GM21515 (cell line): ENCODE measurements at regions not wholly inside any gene's neighbourhood (a gene's known extent, or its start where the extent isn't known, plus 50 kb on each side); places are given as distances from the start of the nearest gene placed in this dataset.
A peak's percentile ranks its signal among the peaks of the same experiment; 100 is the strongest.

Experiments
- ATAC-seq: cut with Tn5 transposase; IDR thresholded peaks from one replicate; pipeline ENCODE4 v1.9.1; 2021; ENCODE audit not compliant: unreplicated experiment

- no peak for ATAC-seq
Observed at GRCh38 chr5:74299833-74300232, 340.7 kb downstream of the ENC1 start.

GRCh38 chr5:74296685-74297408 is 343.7 kb downstream of the ENC1 start:
- no peak for ATAC-seq

GRCh38 chr5:74295676-74296075 is 344.9 kb downstream of the ENC1 start:
- ATAC-seq: no peak

- ATAC-seq: no peak
Observed at GRCh38 chr5:74295141-74295540, 345.4 kb downstream of the ENC1 start.

- peak; percentile 65 for ATAC-seq
Observed at GRCh38 chr5:74294231-74294705, 346.3 kb downstream of the ENC1 start.

- ATAC-seq: no peak
Observed at GRCh38 chr5:74293182-74293581, 347.3 kb downstream of the ENC1 start.

GRCh38 chr5:74290634-74291241 is 349.8 kb downstream of the ENC1 start:
- no peak for ATAC-seq

- ATAC-seq: no peak
Observed at GRCh38 chr5:74289691-74290090, 350.8 kb downstream of the ENC1 start.

GRCh38 chr5:74289238-74289637 is 351.3 kb downstream of the ENC1 start:
- ATAC-seq: no peak

- ATAC-seq: no peak
Observed at GRCh38 chr5:74288448-74289108, 351.9 kb downstream of the ENC1 start.

- no peak for ATAC-seq
Observed at GRCh38 chr5:74288038-74288437, 352.5 kb downstream of the ENC1 start.

- ATAC-seq: no peak
Observed at GRCh38 chr5:74286734-74287695, 353.5 kb downstream of the ENC1 start.

- no peak for ATAC-seq
Observed at GRCh38 chr5:74285675-74286280, 354.8 kb downstream of the ENC1 start.

GRCh38 chr5:74282490-74282889 is 358.0 kb downstream of the ENC1 start:
- no peak for ATAC-seq

- ATAC-seq: no peak
Observed at GRCh38 chr5:74281166-74281565, 359.4 kb downstream of the ENC1 start.

GRCh38 chr5:74280306-74280705 is 360.2 kb downstream of the ENC1 start:
- ATAC-seq: no peak

- ATAC-seq: no peak
Observed at GRCh38 chr5:74279244-74279643, 361.3 kb downstream of the ENC1 start.

- no peak for ATAC-seq
Observed at GRCh38 chr5:74277418-74277817, 363.1 kb downstream of the ENC1 start.

- ATAC-seq: no peak
Observed at GRCh38 chr5:74275171-74275992, 365.1 kb downstream of the ENC1 start.

GRCh38 chr5:74274326-74274725 is 366.2 kb downstream of the ENC1 start:
- ATAC-seq: no peak
